GM06990 (cell line): ENCODE measurements at regions not wholly inside any gene's neighbourhood (a gene's known extent, or its start where the extent isn't known, plus 50 kb on each side); places are given as distances from the start of the nearest gene placed in this dataset.
"Not testable (repeated sequence)": the region's sequence is repeated elsewhere in the genome, so short reads cannot be mapped to it uniquely, and the experiment has no call there.

Source experiments
- DNase-seq: peaks from one replicate; pipeline ENCODE4 v3.0.0-alpha.2; 2011; ENCODE audit not compliant: insufficient read length; ENCODE audit errors: extremely low read depth
- H3K27me3 ChIP-seq: replicated peaks from 2 replicates; pipeline ENCODE4 v1.6.0; 2011; ENCODE audit warnings: low read length; ENCODE audit not compliant: control insufficient read depth, insufficient read depth
- H3K36me3 ChIP-seq: 2 replicates; pipeline ENCODE4 v1.5.1; 2011; ENCODE audit warnings: low read length; ENCODE audit not compliant: control insufficient read depth, insufficient read depth
- H3K4me3 ChIP-seq: replicated peaks from 2 replicates; pipeline ENCODE4 v1.5.1; 2011; ENCODE audit warnings: low read depth, mild to moderate bottlenecking, control low read depth, low read length
- TF ChIP-seq, protein P1 (sequence below): IDR thresholded peaks from 2 replicates; pipeline ENCODE4 v1.5.1; 2011; ENCODE audit warnings: low read length, control low read depth, mild to moderate bottlenecking, inconsistent platforms; ENCODE audit not compliant: insufficient read depth, poor library complexity, severe bottlenecking

DNA sequence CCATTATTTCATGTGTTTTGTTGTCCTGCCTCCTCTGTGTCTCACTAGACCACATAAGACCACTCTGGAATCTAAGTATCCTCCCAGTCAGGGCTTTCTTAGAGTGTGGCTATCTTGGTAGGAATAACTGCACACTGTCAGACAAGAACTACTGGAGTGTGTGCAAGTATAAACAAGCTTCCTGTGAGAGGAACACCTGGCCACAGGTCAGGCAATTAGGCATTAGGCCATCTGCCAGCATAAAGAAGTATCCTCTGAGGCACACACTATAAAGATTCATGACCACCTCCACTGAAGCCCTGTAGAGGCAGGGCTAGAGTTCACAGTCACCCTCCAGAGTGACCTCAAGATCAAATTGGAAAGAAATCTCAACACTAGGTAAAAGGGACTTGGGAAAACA lies 507.0 kb upstream of the PABPC4L start:
- Histone ChIP-seq H3K36me3 (no peaks in the 10 kb centered on the region), H3K4me3 (no peak overlapping the region), H3K27me3 (no peaks in the 10 kb centered on the region)
- no peak for DNase-seq
- TF ChIP-seq, protein P1, sequence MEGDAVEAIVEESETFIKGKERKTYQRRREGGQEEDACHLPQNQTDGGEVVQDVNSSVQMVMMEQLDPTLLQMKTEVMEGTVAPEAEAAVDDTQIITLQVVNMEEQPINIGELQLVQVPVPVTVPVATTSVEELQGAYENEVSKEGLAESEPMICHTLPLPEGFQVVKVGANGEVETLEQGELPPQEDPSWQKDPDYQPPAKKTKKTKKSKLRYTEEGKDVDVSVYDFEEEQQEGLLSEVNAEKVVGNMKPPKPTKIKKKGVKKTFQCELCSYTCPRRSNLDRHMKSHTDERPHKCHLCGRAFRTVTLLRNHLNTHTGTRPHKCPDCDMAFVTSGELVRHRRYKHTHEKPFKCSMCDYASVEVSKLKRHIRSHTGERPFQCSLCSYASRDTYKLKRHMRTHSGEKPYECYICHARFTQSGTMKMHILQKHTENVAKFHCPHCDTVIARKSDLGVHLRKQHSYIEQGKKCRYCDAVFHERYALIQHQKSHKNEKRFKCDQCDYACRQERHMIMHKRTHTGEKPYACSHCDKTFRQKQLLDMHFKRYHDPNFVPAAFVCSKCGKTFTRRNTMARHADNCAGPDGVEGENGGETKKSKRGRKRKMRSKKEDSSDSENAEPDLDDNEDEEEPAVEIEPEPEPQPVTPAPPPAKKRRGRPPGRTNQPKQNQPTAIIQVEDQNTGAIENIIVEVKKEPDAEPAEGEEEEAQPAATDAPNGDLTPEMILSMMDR, result no peak

DNA sequence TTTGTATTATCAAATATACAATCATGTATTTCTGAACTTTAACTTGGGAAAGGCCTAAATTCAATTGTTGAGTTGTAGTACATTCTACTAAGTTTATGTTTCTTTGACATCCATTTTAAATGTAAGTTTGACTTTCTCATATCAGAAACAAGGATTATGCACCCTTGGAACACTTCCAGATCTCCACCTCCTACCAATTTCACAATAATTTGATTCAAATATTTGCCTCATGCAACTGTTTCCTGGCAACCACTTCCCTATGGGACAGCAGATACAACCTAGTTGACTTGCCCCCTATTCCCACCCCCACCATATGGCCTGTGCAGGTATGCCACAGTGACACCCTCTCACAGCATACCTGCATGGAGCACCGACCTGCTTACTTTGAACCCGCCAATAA lies 506.4 kb upstream of the PABPC4L start:
- H3K4me3 ChIP-seq, result no peak overlapping the region

DNA sequence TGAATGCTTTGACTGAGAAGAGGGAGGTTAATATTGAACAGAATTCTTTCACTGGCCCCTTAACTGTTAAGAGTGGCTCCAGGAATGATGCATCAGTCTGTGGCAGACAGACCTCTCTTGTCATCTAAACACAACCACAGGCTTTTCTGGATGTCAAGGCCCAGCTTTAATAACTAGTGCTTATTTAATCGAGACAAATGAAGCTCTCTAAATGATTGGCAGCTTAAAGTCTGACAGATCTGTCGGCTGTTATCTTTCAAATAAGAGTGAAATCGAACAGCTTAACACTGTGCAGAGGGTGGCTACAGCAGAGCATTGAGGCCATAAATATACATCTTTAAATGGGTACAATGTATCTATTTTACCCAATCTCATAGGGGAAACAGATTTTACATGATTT lies 500.8 kb upstream of the PABPC4L start:
- no peak for DNase-seq
- H3K4me3 ChIP-seq, result no peak overlapping the region
- TF ChIP-seq, protein P1, result no peak
- no peaks in the 10 kb centered on the region for H3K36me3 ChIP-seq
- H3K27me3 ChIP-seq, result no peaks in the 10 kb centered on the region

More for the DNA sequence above, 506.4 kb upstream of the PABPC4L start:
- Histone ChIP-seq H3K36me3 (no peaks in the 10 kb centered on the region), H3K27me3 (no peaks in the 10 kb centered on the region)
- TF ChIP-seq, protein P1, result no peak
- DNase-seq, result no peak

DNA sequence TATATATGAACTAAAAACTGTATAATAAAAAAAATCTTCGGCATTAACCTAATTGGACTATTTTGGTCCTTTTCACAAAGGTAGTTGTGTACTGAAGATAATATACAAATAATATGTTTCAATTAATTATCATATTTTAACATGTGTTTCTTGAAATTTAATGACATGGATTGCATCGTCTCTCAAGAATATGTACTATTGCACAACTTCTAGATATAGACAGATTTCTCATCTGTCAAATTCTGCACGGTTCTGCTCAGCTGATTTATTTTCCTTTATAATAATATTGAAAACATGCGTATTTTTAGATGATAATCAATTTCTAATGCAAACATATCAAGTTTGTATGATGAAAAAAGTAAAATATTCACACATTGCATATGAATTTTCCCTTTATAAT lies 498.7 kb upstream of the PABPC4L start:
- Histone ChIP-seq H3K4me3 (no peak overlapping the region), H3K27me3 (no peaks in the 10 kb centered on the region), H3K36me3 (no peaks in the 10 kb centered on the region)
- DNase-seq, result no peak
- TF ChIP-seq, protein P1, result no peak

DNA sequence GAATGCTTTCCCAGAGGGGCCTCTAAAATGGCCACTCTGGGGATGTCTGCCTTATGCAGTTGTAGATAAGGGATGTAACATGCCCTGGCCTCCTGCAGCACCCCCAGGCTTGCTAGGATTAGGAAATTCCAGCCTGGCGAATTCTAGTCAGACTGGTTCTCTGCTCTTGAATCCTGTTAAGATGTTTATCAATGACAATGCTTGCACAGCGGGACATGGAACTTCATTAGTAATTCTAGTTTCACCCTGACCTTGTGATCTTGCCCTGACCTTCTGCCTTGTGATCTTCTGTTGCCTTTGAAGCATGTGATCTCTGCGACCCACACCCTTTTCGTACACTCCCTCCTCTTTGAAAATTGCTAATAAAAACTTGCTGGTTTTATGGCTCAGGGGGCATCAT lies 497.2 kb upstream of the PABPC4L start:
- not testable (repeated sequence) for H3K36me3 ChIP-seq, H3K4me3 ChIP-seq, H3K27me3 ChIP-seq, DNase-seq

DNA sequence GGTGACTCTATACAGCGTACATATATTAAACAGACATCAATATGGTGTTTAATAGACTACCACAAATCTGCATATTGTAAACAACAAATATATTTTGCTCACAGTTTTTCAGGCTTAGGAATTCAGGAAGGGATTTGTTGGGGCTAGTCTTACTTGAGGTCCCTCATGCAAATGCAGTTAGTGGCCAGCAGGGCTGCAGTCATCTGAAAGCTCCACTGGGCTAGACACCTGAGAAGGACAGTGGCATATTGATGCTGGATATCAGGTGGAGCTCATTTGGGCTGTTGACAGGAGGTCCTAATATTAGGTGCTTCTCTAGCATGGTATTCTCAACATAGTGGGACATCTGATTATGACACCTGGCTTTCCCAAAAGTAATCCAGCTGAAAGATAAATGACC lies 493.8 kb upstream of the PABPC4L start:
- H3K27me3 ChIP-seq, result no peaks in the 10 kb centered on the region
- H3K36me3 ChIP-seq, result no peaks in the 10 kb centered on the region
- TF ChIP-seq, protein P1, result no peak
- no peak overlapping the region for H3K4me3 ChIP-seq
- DNase-seq, result no peak
